Renal pelvis (tissue), 1 donor: ENCODE measurements at regions not wholly inside any gene's neighbourhood (a gene's known extent, or its start where the extent isn't known, plus 50 kb on each side); places are given as distances from the start of the nearest gene placed in this dataset.
"Not testable (repeated sequence)": the region's sequence is repeated elsewhere in the genome, so short reads cannot be mapped to it uniquely, and the experiment has no call there.

ENCODE experiments used
- DNase-seq: peaks from one replicate; pipeline ENCODE4 v3.0.0-alpha.2; 2013

- DNase-seq, result no peak
Observed at GRCh38 chr1:101420406-101420805, 183.6 kb downstream of the S1PR1 start.

GRCh38 chr1:101428083-101428482, 191.3 kb downstream of the S1PR1 start:
- DNase-seq, result not testable (repeated sequence)

- no peak for DNase-seq
Observed at GRCh38 chr1:101428562-101428961, 191.7 kb downstream of the S1PR1 start.

- DNase-seq, result no peak
Observed at GRCh38 chr1:101431956-101432510, 195.2 kb downstream of the S1PR1 start.

GRCh38 chr1:101435831-101436511, 199.2 kb downstream of the S1PR1 start:
- DNase-seq, result no peak

- DNase-seq, result no peak
Observed at GRCh38 chr1:101437800-101438199, 201.0 kb downstream of the S1PR1 start.

- no peak for DNase-seq
Observed at GRCh38 chr1:101438359-101438758, 201.5 kb downstream of the S1PR1 start.

- DNase-seq, result no peak
Observed at GRCh38 chr1:101440485-101440884, 203.7 kb downstream of the S1PR1 start.

GRCh38 chr1:101444381-101444780, 207.6 kb downstream of the S1PR1 start:
- no peak for DNase-seq

GRCh38 chr1:101444873-101445618, 208.2 kb downstream of the S1PR1 start:
- DNase-seq, result no peak

- no peak for DNase-seq
Observed at GRCh38 chr1:101448018-101448417, 211.2 kb downstream of the S1PR1 start.

GRCh38 chr1:101450691-101451090, 213.9 kb downstream of the S1PR1 start:
- DNase-seq, result not testable (repeated sequence)

- no peak for DNase-seq
Observed at GRCh38 chr1:101451888-101452287, 215.1 kb downstream of the S1PR1 start.

- DNase-seq, result no peak
Observed at GRCh38 chr1:101452825-101453224, 216.0 kb downstream of the S1PR1 start.

GRCh38 chr1:101453844-101454243, 217.0 kb downstream of the S1PR1 start:
- DNase-seq, result no peak

- no peak for DNase-seq
Observed at GRCh38 chr1:101455166-101455565, 218.3 kb downstream of the S1PR1 start.

GRCh38 chr1:101460739-101461138, 223.9 kb downstream of the S1PR1 start:
- DNase-seq, result no peak

GRCh38 chr1:101463195-101463594, 226.4 kb downstream of the S1PR1 start:
- no peak for DNase-seq

- no peak for DNase-seq
Observed at GRCh38 chr1:101465941-101466340, 229.1 kb downstream of the S1PR1 start.

- DNase-seq, result peak; percentile 12
Observed at GRCh38 chr1:101474039-101474665, 237.3 kb downstream of the S1PR1 start.

GRCh38 chr1:101476541-101476940, 239.7 kb downstream of the S1PR1 start:
- no peak for DNase-seq

GRCh38 chr1:101479945-101480344, 243.1 kb downstream of the S1PR1 start:
- no peak for DNase-seq

GRCh38 chr1:101482306-101482705, 245.5 kb downstream of the S1PR1 start:
- DNase-seq, result no peak
